SU-DHL-6 (cell line): ENCODE measurements at regions not wholly inside any gene's neighbourhood (a gene's known extent, or its start where the extent isn't known, plus 50 kb on each side); places are given as distances from the start of the nearest gene placed in this dataset.

Experiments used
- H2AFZ ChIP-seq: fragments of 200-600 bp; sonication (generic); 2 replicates; pipeline ENCODE4 v1.6.1; 2014; ENCODE audit warnings: low read depth, mild to moderate bottlenecking, moderate library complexity, mixed read lengths, antibody characterized with exemption, low read length; ENCODE audit not compliant: severe bottlenecking
- H3F3A ChIP-seq: fragments of 200-600 bp; shearing (Covaris generic); 2 replicates; pipeline ENCODE4 v1.6.0; 2016; ENCODE audit warnings: antibody characterized with exemption, mild to moderate bottlenecking; ENCODE audit not compliant: insufficient read depth
- H3K27ac ChIP-seq: fragments of 200-600 bp; sonication (generic); 2 replicates; pipeline ENCODE4 v1.5.1; 2016; ENCODE audit warnings: low read depth, mild to moderate bottlenecking, low read length, moderate library complexity, mixed read lengths
- H3K27me3 ChIP-seq: fragments of 200-600 bp; sonication (generic), shearing (Covaris generic); 2 replicates; pipeline ENCODE4 v1.6.0; 2014; ENCODE audit warnings: mild to moderate bottlenecking, low read length
- H3K36me3 ChIP-seq: fragments of 200-600 bp; sonication (generic); 2 replicates; pipeline ENCODE4 v1.6.1; 2014; ENCODE audit warnings: mild to moderate bottlenecking, low read length, mixed read lengths
- H3K4me2 ChIP-seq: fragments of 300-600, 200-600 bp; shearing (Covaris generic), sonication (generic); 2 replicates; pipeline ENCODE4 v1.6.0; 2014; ENCODE audit warnings: low read length, low read depth, mild to moderate bottlenecking; ENCODE audit not compliant: poor library complexity, severe bottlenecking
- H3K4me3 ChIP-seq: fragments of 200-600 bp; sonication (generic); 2 replicates; pipeline ENCODE4 v1.5.1; 2014; ENCODE audit warnings: antibody characterized with exemption, low read length, mild to moderate bottlenecking, mixed read lengths; ENCODE audit not compliant: insufficient read depth, poor library complexity, severe bottlenecking
- H3K79me2 ChIP-seq: fragments of 200-600 bp; sonication (generic); 2 replicates; pipeline ENCODE4 v1.6.1; 2014; ENCODE audit warnings: mild to moderate bottlenecking, low read length, moderate library complexity; ENCODE audit not compliant: insufficient read depth
- H3K9ac ChIP-seq: fragments of 200-600 bp; sonication (generic); 2 replicates; pipeline ENCODE4 v1.7.0; 2014; ENCODE audit warnings: mild to moderate bottlenecking, low read length
- H3K9me2 ChIP-seq: fragments of 200-600 bp; sonication (generic); replicated peaks from 2 replicates; pipeline ENCODE4 v1.6.1; 2014; ENCODE audit warnings: low read length; ENCODE audit not compliant: insufficient read depth
- H3K9me3 ChIP-seq: fragments of 200-600 bp; sonication (generic); 2 replicates; pipeline ENCODE4 v1.6.1; 2014; ENCODE audit warnings: low read length, mixed read lengths; ENCODE audit not compliant: insufficient read depth
- H4K20me1 ChIP-seq: fragments of 200-600 bp; sonication (generic); 2 replicates; pipeline ENCODE4 v1.6.1; 2014; ENCODE audit warnings: low read depth, mild to moderate bottlenecking, antibody characterized with exemption, low read length, moderate library complexity, mixed read lengths
- CTCF ChIP-seq: fragments of 200-600 bp; sonication (generic); IDR thresholded peaks from one replicate; pipeline ENCODE4 v1.5.1; 2017; ENCODE audit warnings: antibody characterized with exemption, mild to moderate bottlenecking, low read length, moderate library complexity; ENCODE audit not compliant: insufficient read depth, poor library complexity, severe bottlenecking
- EZH2phosphoT487 ChIP-seq: fragments of 200-600 bp; sonication (generic), shearing (Covaris generic); conservative IDR thresholded peaks from 2 replicates; pipeline ENCODE4 v1.6.1; 2018; ENCODE audit warnings: mild to moderate bottlenecking, antibody characterized with exemption, low read length, moderate library complexity, mixed read lengths

- Histone ChIP-seq H3K9ac (no peak overlapping the region), H3K79me2 (no peaks in the 10 kb centered on the region), H3K27ac (no peak overlapping the region), H3K9me3 (no peaks in the 10 kb centered on the region), H2AFZ (no peak overlapping the region), H3K9me2 (no peaks in the 10 kb centered on the region), H3K4me3 (no peak overlapping the region), H3K36me3 (no peaks in the 10 kb centered on the region), H3K4me2 (no peak overlapping the region), H4K20me1 (no peaks in the 10 kb centered on the region), H3K27me3 (no peaks in the 10 kb centered on the region), H3F3A (no peaks in the 10 kb centered on the region)
- no peak for TF ChIP-seq CTCF
- no peak for TF ChIP-seq EZH2phosphoT487
Measured at GRCh38 chr2:10964052-10964790, 52.5 kb downstream of the KCNF1 start.

GRCh38 chr2:10965241-10965843 lies 53.6 kb downstream of the KCNF1 start:
- H3K27me3 ChIP-seq: no peaks in the 10 kb centered on the region
- TF ChIP-seq EZH2phosphoT487 (no peak), CTCF (no peak)
- H3K9ac ChIP-seq: no peak overlapping the region

GRCh38 chr2:10966056-10966455 lies 54.3 kb downstream of the KCNF1 start:
- Histone ChIP-seq H3K4me3 (no peak overlapping the region), H4K20me1 (no peaks in the 10 kb centered on the region), H3K9me3 (no peaks in the 10 kb centered on the region), H2AFZ (no peak overlapping the region), H3K9ac (no peak overlapping the region), H3F3A (no peaks in the 10 kb centered on the region), H3K36me3 (no peaks in the 10 kb centered on the region), H3K27ac (no peak overlapping the region), H3K79me2 (no peaks in the 10 kb centered on the region), H3K4me2 (no peak overlapping the region), H3K27me3 (no peaks in the 10 kb centered on the region), H3K9me2 (no peaks in the 10 kb centered on the region)
- TF ChIP-seq CTCF (no peak), EZH2phosphoT487 (no peak)

More at GRCh38 chr2:10965241-10965843, 53.6 kb downstream of the KCNF1 start:
- no peaks in the 10 kb centered on the region for H3K9me2 ChIP-seq
- H4K20me1 ChIP-seq: no peaks in the 10 kb centered on the region
- no peaks in the 10 kb centered on the region for H3K9me3 ChIP-seq
- no peaks in the 10 kb centered on the region for H3F3A ChIP-seq
- H2AFZ ChIP-seq: no peak overlapping the region
- H3K36me3 ChIP-seq: no peaks in the 10 kb centered on the region
- H3K4me2 ChIP-seq: no peak overlapping the region
- no peak overlapping the region for H3K4me3 ChIP-seq
- H3K27ac ChIP-seq: no peak overlapping the region
- H3K79me2 ChIP-seq: no peaks in the 10 kb centered on the region
